Skeletal muscle satellite cell (primary cell): ENCODE measurements at regions not wholly inside any gene's neighbourhood (a gene's known extent, or its start where the extent isn't known, plus 50 kb on each side); places are given as distances from the start of the nearest gene placed in this dataset.
A peak's percentile ranks its signal among the peaks of the same experiment; 100 is the strongest.

Experiments
- H3K27me3 ChIP-seq: 2 replicates; pipeline ENCODE4 v1.7.0; 2013; ENCODE audit warnings: low read length; ENCODE audit not compliant: control insufficient read depth, insufficient read depth
- H3K36me3 ChIP-seq: 2 replicates; pipeline ENCODE4 v1.7.0; 2013; ENCODE audit warnings: mild to moderate bottlenecking, control low read depth, low read length; ENCODE audit not compliant: insufficient read depth
- H3K4me1 ChIP-seq: 2 replicates; pipeline ENCODE4 v1.7.0; 2013; ENCODE audit warnings: low read length; ENCODE audit not compliant: control insufficient read depth, insufficient read depth
- H3K4me2 ChIP-seq: 2 replicates; pipeline ENCODE4 v1.7.0; 2013; ENCODE audit warnings: mild to moderate bottlenecking, low read length
- H3K4me3 ChIP-seq: 2 replicates; pipeline ENCODE4 v1.7.0; 2013; ENCODE audit warnings: low read length
- H3K9ac ChIP-seq: 2 replicates; pipeline ENCODE4 v1.7.0; 2013; ENCODE audit warnings: mild to moderate bottlenecking, low read depth, low read length, moderate library complexity
- H3K9me3 ChIP-seq: replicated peaks from 2 replicates; pipeline ENCODE4 v1.7.0; 2013; ENCODE audit warnings: mild to moderate bottlenecking, control low read depth, low read length

DNA sequence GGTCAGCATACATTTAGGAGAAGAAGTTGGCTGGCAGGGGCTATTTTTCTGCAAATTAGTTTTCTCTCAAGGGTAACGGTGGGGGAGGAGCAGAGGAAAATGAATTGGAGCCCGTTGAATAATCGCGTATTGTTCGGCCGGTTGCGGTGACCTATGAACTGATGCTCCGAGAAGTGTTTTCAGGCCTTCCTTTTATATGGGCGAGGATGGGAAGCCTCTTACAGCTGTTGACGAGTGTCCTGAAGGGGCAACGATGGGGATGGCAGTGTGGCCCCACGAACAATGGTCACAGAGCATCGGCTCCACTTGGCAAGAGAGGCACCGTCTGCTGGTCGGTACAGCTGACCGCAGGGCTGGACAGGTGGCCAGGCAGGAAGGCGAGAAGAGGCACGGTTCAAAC, 400.7 kb downstream of the ZSWIM6 start:
- Histone ChIP-seq H3K27me3 (peaks cover 33% of the 10 kb centered on the region), H3K4me3 (no peak overlapping the region), H3K36me3 (no peaks in the 10 kb centered on the region), H3K4me1 (peaks cover 26% of the 10 kb centered on the region), H3K9ac (no peak overlapping the region), H3K4me2 (peak overlapping the region; percentile 19), H3K9me3 (no peaks in the 10 kb centered on the region)

DNA sequence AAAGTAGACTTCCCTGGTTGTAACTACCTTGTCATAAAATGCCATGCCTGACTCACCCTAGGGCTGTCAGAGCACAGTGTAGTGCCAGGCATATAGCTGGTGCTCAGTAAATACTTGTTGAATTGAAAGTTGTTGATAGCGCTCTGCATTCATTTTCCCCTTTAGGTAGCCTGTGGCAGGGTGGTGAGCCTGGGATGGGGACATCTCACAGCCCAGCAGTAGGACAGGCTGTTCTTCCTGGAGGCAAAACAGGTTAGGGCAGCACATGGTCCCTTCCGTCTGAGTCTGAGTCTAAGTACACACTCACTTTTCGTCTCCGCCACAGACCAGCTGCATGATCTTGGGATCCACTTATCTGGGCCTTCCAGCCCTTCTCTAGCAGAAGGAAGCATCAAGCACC, 401.9 kb downstream of the ZSWIM6 start:
- H3K4me2 ChIP-seq, result no peak overlapping the region
- H3K9me3 ChIP-seq, result no peaks in the 10 kb centered on the region
- peaks cover 26% of the 10 kb centered on the region for H3K4me1 ChIP-seq
- no peak overlapping the region for H3K9ac ChIP-seq
- no peaks in the 10 kb centered on the region for H3K36me3 ChIP-seq
- no peak overlapping the region for H3K4me3 ChIP-seq
- H3K27me3 ChIP-seq, result peaks cover 25% of the 10 kb centered on the region

DNA sequence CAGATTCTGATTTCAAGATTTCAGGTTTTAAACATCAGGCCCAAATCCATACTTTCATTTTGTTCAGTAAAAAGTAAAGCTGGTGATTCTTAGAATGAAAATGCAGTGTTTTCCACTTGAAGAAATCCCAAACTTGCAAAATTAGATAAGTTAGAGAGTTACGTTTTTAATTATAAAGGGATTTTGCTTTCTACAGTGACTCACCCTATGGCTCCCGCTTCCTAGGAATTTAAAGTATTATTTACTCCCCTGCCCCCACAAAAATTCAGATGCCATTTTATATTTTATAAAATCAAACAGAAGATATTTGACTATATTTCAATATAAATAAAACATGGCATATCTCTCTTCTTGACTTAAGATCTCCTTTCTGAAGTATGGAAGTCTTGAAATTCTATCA, 402.9 kb downstream of the ZSWIM6 start:
- H3K4me1 ChIP-seq, result peaks cover 26% of the 10 kb centered on the region
- H3K4me2 ChIP-seq, result no peak overlapping the region
- no peaks in the 10 kb centered on the region for H3K9me3 ChIP-seq
- H3K4me3 ChIP-seq, result no peak overlapping the region
- H3K36me3 ChIP-seq, result no peaks in the 10 kb centered on the region
- H3K27me3 ChIP-seq, result peaks cover 15% of the 10 kb centered on the region
- H3K9ac ChIP-seq, result no peak overlapping the region

DNA sequence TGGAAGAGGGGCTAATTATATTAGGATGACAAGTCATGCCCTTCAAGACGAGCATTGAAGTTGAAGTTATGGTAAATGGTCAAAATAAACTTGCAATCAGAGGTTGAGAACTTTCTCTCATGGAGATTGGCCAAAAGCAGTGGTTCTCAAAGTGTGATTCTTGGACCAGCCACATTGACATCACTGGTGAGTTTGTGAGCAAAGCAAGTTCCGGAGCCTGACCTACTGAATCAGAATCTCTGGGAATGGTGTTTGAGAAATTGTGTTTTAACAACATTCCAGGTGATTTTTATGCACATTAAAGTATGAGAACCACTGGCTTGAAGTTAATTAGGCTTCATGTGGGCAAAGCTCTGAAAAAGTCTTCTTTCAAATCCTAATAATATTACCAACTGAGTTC, 403.5 kb downstream of the ZSWIM6 start:
- Histone ChIP-seq H3K4me1 (peaks cover 26% of the 10 kb centered on the region), H3K9me3 (no peaks in the 10 kb centered on the region), H3K36me3 (no peaks in the 10 kb centered on the region)

DNA sequence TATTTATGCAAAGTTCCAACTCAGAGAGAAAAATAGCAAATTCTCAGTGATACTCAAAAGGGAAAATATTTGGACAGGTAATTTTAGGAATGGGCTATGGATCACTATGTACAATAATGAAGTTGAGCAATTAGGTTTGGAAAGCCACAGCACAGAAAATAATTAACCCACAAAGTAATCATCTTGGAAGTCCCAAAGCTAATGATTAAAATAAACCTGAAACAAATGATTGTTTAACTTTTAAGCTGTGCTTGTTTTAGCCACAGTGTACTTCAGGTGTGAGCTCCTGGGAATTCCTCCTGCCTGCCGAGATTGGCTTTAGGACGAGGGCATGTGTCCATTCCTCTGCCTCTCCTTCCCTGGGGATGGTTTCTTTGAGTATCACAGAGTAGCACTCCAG, 403.9 kb downstream of the ZSWIM6 start:
- H3K9me3 ChIP-seq, result no peaks in the 10 kb centered on the region

More for the DNA sequence above, 403.5 kb downstream of the ZSWIM6 start:
- H3K9ac ChIP-seq, result no peak overlapping the region
- no peak overlapping the region for H3K4me3 ChIP-seq
- H3K4me2 ChIP-seq, result no peak overlapping the region
- peaks cover 13% of the 10 kb centered on the region for H3K27me3 ChIP-seq

DNA sequence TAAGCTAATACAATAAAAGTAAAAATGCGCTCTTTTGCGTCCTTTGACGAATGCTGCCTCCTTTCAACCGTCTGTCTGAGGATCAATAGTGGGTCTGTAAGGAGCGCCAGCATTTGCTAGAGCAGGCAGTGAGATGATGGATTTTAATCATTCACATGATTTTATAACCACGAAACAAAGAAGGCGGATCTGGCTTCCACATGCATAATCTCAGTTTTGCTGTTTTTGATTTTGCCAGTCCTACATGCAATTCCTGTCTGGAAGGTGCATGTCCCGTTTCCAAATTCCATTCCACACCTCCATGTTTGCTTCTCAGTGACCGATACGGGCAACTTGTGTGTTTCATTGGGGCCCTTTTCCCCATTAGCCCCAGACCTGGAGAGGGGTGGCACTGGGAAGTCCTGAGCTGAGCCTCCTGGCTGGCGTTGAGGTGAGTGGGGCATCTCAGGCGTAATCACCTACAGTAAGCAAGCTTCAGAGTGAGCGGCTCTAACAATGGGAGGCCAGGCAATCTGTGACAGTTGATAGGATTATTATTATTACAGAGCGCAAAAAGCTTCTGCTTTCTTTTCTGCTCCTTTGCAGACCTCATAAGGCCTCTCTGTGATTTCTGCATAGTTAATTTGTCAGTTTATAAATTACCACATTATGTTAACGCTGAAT, 405.4 kb downstream of the ZSWIM6 start:
- Histone ChIP-seq H3K4me3 (no peak overlapping the region), H3K27me3 (no peaks in the 10 kb centered on the region), H3K9ac (no peak overlapping the region), H3K36me3 (no peaks in the 10 kb centered on the region), H3K4me1 (peaks cover 26% of the 10 kb centered on the region), H3K9me3 (no peaks in the 10 kb centered on the region), H3K4me2 (no peak overlapping the region)

More for the DNA sequence above, 403.9 kb downstream of the ZSWIM6 start:
- no peak overlapping the region for H3K9ac ChIP-seq
- H3K4me3 ChIP-seq, result no peak overlapping the region
- no peaks in the 10 kb centered on the region for H3K36me3 ChIP-seq
- peaks cover 9% of the 10 kb centered on the region for H3K27me3 ChIP-seq
- peaks cover 26% of the 10 kb centered on the region for H3K4me1 ChIP-seq
- H3K4me2 ChIP-seq, result no peak overlapping the region

DNA sequence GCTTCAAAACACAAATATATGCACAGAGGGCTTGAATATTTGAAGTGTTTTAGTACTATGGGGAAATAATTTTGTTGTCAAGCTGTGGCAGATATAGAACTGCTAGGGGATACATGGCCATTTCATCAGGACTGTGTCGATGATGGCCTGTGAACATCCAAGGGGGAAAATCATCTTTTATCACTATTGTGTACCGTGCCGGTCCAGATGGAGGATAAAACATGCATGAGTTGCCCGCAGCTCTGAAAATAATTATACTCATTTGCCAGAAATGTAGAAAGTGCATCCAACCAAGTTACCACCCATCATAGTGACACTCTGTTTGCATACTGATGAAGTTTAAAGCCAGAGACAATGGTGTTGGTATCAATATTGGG, 405.9 kb downstream of the ZSWIM6 start:
- Histone ChIP-seq H3K9me3 (no peaks in the 10 kb centered on the region), H3K27me3 (no peaks in the 10 kb centered on the region), H3K4me1 (peaks cover 26% of the 10 kb centered on the region), H3K9ac (no peak overlapping the region), H3K4me2 (no peak overlapping the region), H3K36me3 (no peaks in the 10 kb centered on the region), H3K4me3 (no peak overlapping the region)

DNA sequence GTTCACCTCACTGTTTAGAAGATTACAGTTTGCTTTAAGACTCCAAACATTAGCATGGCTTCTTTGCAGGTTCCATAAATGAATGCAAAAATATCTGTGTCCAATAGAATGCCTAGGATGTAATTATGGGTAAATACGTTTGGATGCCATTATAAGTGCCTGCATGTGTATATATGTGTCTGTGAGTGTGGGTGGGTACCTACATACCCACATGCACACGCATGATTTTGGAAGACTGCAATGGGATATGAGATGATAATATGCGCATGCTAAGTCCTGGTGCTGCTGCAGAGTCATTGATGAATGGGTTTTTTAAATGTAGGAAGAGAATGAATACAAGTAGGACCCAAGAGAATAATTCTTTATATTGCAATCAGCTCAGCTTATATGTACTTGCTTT, 406.4 kb downstream of the ZSWIM6 start:
- no peak overlapping the region for H3K4me2 ChIP-seq
- no peaks in the 10 kb centered on the region for H3K9me3 ChIP-seq
- no peak overlapping the region for H3K9ac ChIP-seq
- H3K36me3 ChIP-seq, result no peaks in the 10 kb centered on the region
- peaks cover 26% of the 10 kb centered on the region for H3K4me1 ChIP-seq
- H3K27me3 ChIP-seq, result no peaks in the 10 kb centered on the region
- no peak overlapping the region for H3K4me3 ChIP-seq

DNA sequence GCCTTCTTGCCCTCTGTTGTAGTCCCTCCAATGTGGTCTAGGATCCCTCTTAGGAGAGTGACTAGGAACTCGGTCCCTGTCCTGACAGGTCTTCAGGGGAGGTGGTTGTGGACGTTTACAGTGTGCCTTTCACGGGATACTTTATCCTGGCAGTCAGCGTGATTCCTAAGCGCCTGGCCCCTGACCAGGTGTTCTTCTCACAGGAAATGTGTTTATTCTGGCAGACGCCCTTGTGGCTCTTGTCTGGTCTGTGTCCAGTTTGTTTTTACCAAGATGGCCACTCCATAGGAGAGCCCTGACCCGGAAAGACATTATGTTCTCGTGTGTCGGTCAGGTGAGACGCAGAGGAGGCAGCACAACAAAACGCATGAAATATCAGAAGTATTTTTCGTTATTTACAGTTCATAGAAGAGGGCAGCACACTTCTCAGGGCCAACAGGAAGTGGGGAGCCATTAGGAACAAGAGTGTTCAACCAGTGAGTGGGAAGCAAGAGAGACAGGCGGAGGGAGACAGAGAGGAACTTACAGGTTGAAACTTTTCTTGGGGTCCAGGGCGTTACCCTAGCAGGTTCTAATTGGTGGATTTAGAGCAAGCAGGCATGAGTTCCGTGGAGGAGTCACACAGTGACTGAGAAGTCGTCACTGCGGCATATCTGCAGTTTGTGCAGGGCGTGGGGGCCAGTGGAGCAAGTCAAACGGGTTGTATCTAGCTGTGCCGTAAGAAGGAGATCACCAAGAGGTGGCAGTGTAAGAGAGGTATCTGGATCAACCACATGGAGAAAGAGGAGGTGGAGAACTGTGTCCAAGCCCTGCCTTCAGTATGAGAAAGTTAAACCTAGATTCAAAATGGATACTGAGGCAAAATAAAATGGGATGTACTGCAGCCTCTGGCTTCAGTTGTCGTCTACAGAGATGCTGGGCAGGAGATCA, 412.9 kb downstream of the ZSWIM6 start:
- Histone ChIP-seq H3K4me1 (no peaks in the 10 kb centered on the region), H3K36me3 (no peaks in the 10 kb centered on the region), H3K27me3 (no peaks in the 10 kb centered on the region), H3K4me3 (no peak overlapping the region), H3K4me2 (no peak overlapping the region), H3K9me3 (no peaks in the 10 kb centered on the region), H3K9ac (no peak overlapping the region)

DNA sequence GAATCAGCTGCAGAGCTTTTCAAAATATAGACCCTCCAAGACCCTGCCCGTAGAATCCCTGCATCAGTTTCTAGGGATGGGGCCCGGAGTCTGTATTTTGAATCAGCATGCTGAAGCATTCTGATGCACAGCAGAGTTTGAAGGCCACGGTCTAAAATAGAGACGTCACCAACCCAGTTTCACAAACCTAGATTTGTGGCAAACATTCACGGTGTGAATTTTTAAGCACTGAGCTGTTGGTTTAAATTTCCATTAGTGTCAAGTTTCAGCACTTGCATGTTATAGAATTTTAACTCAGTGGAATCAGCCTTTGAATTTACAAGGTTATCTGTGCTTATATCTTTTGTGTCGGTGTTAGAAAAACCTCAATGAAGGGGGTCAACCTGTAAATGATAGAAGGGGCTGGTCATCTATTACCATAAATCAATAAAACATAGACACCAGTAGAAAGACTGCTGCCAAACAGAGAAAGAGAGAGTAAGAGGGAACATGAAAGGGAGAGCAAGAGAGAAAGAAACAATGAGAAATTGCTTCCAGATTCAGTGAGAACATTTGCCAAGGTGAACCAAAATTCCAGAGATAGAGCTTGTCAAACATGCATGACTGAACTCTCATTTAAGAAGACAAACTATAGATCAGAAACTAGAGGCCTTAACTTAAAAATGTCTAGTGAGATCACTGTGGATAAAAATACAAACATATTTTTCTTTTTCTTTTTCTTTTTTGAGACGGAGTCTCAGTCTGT, 414.9 kb downstream of the ZSWIM6 start:
- no peak overlapping the region for H3K4me3 ChIP-seq
- no peaks in the 10 kb centered on the region for H3K4me1 ChIP-seq
- H3K36me3 ChIP-seq, result no peaks in the 10 kb centered on the region
- no peak overlapping the region for H3K9ac ChIP-seq
- H3K4me2 ChIP-seq, result no peak overlapping the region
- H3K9me3 ChIP-seq, result no peaks in the 10 kb centered on the region
- H3K27me3 ChIP-seq, result peaks cover 6% of the 10 kb centered on the region

DNA sequence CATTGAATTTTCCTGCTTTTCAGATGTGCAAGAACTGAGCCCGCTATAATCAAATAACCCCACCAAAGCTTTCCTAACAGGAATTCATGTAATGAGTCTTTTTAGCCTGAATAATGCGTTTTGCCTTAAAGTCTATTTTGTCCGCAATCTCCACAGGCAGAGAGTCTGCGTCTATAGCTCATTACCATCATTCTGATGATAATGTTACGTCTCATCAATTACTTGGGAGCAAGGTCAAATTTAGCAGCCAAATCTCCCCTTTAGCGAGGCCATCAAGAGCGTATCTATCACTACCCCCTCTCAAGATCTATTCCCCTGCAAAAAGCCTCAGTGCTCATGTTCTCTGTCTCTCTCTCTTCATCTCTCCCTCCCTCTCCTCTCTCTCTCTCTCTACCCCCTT, 416.1 kb downstream of the ZSWIM6 start:
- Histone ChIP-seq H3K9me3 (no peaks in the 10 kb centered on the region), H3K4me3 (no peak overlapping the region), H3K4me2 (no peak overlapping the region), H3K27me3 (peaks cover 6% of the 10 kb centered on the region), H3K4me1 (no peaks in the 10 kb centered on the region), H3K9ac (no peak overlapping the region), H3K36me3 (no peaks in the 10 kb centered on the region)
